ENCODE measurements at regions not wholly inside any gene's neighbourhood (a gene's known extent, or its start where the extent isn't known, plus 50 kb on each side); places are given as distances from the start of the nearest gene placed in this dataset.

DNA sequence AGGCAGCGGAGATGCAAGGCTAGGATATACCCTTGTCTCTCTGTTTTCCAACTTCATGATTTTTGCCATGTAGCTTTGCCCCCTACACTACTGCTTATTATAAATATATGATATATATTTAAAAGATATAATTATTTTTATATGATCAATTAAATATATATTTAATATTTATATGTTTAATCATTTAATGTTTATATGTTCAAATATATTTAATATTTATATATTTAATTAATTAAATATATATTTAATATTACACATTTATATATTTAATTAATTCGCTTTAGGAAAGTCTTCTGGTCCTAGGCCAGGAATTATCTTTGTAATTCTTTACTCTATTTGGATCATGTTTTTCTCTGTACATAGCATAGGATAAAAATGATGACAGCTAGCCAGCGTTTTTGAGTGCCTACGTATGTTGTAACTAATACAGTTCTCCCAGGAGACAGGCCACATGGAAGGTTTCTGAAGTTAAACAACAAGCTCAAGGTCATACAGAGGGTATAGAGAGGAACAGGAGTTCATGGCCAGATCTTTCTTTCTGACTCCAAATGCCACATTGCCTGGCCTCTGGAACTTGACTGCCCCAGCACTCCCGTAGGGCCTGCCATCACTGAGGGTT lies 192.5 kb downstream of the KCNA5 start:
- no peak for TF ChIP-seq EZH2 (IDR thresholded peaks at IDR 0.05; ENCODE audit: borderline replicate concordance)
- TF ChIP-seq, protein P1, sequence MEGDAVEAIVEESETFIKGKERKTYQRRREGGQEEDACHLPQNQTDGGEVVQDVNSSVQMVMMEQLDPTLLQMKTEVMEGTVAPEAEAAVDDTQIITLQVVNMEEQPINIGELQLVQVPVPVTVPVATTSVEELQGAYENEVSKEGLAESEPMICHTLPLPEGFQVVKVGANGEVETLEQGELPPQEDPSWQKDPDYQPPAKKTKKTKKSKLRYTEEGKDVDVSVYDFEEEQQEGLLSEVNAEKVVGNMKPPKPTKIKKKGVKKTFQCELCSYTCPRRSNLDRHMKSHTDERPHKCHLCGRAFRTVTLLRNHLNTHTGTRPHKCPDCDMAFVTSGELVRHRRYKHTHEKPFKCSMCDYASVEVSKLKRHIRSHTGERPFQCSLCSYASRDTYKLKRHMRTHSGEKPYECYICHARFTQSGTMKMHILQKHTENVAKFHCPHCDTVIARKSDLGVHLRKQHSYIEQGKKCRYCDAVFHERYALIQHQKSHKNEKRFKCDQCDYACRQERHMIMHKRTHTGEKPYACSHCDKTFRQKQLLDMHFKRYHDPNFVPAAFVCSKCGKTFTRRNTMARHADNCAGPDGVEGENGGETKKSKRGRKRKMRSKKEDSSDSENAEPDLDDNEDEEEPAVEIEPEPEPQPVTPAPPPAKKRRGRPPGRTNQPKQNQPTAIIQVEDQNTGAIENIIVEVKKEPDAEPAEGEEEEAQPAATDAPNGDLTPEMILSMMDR (IDR thresholded peaks at IDR 0.05; ENCODE audit: poor library complexity): no peak
